A549 (cell line): ENCODE measurements at regions not wholly inside any gene's neighbourhood (a gene's known extent, or its start where the extent isn't known, plus 50 kb on each side); places are given as distances from the start of the nearest gene placed in this dataset.
"Not testable (repeated sequence)": the region's sequence is repeated elsewhere in the genome, so short reads cannot be mapped to it uniquely, and the experiment has no call there.

Source experiments
- CBX2 ChIP-seq: fragments of 200-600 bp; sonication (generic); IDR thresholded peaks from 2 replicates; pipeline ENCODE4 v1.6.1; 2016; ENCODE audit warnings: low read depth, mild to moderate bottlenecking, borderline replicate concordance
- CEBPB ChIP-seq, 2 experiments: fragments of >200 bp in 1 of 2; sonication (Bioruptor Twin) in 1 of 2; formaldehyde crosslinking in 1 of 2; IDR thresholded peaks; 2 replicates each; pipeline ENCODE4 v1.6.1; 2012 to 2016
- CHD2 ChIP-seq: fragments of 150-350 bp; IDR thresholded peaks from 2 replicates; pipeline ENCODE4 v1.6.1; 2014; ENCODE audit warnings: low read length; ENCODE audit not compliant: partially characterized antibody
- CHD4 ChIP-seq: fragments of 200-600 bp; sonication (generic); IDR thresholded peaks from 2 replicates; pipeline ENCODE4 v1.6.1; 2016; ENCODE audit warnings: antibody characterized with exemption, mild to moderate bottlenecking, borderline replicate concordance
- ESRRA ChIP-seq: fragments of 150-350 bp; IDR thresholded peaks from 2 replicates; pipeline ENCODE4 v1.6.1; 2014; ENCODE audit warnings: mild to moderate bottlenecking, low read length, borderline replicate concordance
- MYC ChIP-seq: IDR thresholded peaks from 2 replicates; pipeline ENCODE4 v1.6.1; 2012; ENCODE audit warnings: mild to moderate bottlenecking, inconsistent platforms, low read length, improper control_type of control experiment, borderline replicate concordance
- POLR2A ChIP-seq: IDR thresholded peaks from 2 replicates; pipeline ENCODE4 v1.6.1; 2012; ENCODE audit warnings: mild to moderate bottlenecking, low read length
- RAD21 ChIP-seq, 2 experiments: fragments of >200 bp in 1 of 2; sonication (Bioruptor Twin) in 1 of 2; formaldehyde crosslinking in 1 of 2; IDR thresholded peaks in 1 of 2; conservative IDR thresholded peaks in 1 of 2; 2 replicates in 1 of 2; 3 replicates in 1 of 2; pipeline ENCODE4 v1.6.1; 2012 to 2018; ENCODE audit warnings: inconsistent platforms in 1 of 2
- SREBF2 ChIP-seq: fragments of 450-650 bp; IDR thresholded peaks from 2 replicates; pipeline ENCODE4 v1.6.1; 2014; ENCODE audit warnings: mild to moderate bottlenecking, moderate library complexity
- TF ChIP-seq, protein P1 (sequence below): fragments of 200-600 bp; sonication (generic); IDR thresholded peaks from 2 replicates; pipeline ENCODE4 v1.6.1; 2016; ENCODE audit warnings: antibody characterized with exemption, mild to moderate bottlenecking, moderate library complexity
- TF ChIP-seq, protein P2 (sequence below): fragments of >200 bp; sonication (Bioruptor Twin); formaldehyde crosslinking; IDR thresholded peaks from 3 replicates; pipeline ENCODE4 v1.5.1; 2016
- TF ChIP-seq, protein P3 (sequence below): fragments of >200 bp; sonication (Bioruptor Twin); formaldehyde crosslinking; IDR thresholded peaks from 3 replicates; pipeline ENCODE4 v1.6.1; 2016
- TF ChIP-seq, protein P4 (sequence below): fragments of 450-650 bp; IDR thresholded peaks from 2 replicates; pipeline ENCODE4 v1.6.1; 2014; ENCODE audit warnings: antibody characterized with exemption
- TF ChIP-seq, protein P5 (sequence below): fragments of 150-350 bp; IDR thresholded peaks from 2 replicates; pipeline ENCODE4 v1.6.1; 2014; ENCODE audit warnings: low read depth, mild to moderate bottlenecking, low read length

DNA sequence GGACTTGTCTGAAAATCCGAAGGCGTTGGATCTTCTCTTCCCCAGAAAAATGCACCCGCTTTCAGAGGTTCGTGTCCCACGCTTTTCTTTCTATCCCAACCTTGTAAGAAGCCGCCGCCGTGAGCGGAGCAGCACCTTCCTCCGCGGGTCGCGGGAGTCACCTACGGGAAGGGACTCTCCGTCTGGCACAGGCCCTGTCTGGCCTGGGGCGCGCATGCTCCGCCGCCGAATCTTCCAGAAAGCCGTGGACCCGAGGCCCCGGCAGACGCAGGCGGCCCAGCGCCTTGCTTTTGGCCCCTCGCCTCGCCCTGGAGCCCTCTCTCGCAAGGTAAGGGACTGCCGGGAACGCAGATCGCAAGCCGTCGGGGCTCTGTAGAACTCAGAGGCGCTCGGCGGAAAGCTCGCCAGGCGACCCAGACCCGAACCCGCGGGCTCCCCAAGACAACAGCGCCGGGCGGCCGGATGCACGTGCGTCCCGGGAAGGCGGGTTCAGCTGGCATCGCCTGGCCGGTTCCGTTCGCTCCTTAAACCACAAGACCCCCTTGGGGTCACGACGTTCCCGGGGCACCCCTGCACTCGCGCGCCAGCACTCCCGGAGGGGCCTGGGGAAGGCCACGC, 4055.2 kb upstream of the TPTE start:
- TF ChIP-seq, protein P1, sequence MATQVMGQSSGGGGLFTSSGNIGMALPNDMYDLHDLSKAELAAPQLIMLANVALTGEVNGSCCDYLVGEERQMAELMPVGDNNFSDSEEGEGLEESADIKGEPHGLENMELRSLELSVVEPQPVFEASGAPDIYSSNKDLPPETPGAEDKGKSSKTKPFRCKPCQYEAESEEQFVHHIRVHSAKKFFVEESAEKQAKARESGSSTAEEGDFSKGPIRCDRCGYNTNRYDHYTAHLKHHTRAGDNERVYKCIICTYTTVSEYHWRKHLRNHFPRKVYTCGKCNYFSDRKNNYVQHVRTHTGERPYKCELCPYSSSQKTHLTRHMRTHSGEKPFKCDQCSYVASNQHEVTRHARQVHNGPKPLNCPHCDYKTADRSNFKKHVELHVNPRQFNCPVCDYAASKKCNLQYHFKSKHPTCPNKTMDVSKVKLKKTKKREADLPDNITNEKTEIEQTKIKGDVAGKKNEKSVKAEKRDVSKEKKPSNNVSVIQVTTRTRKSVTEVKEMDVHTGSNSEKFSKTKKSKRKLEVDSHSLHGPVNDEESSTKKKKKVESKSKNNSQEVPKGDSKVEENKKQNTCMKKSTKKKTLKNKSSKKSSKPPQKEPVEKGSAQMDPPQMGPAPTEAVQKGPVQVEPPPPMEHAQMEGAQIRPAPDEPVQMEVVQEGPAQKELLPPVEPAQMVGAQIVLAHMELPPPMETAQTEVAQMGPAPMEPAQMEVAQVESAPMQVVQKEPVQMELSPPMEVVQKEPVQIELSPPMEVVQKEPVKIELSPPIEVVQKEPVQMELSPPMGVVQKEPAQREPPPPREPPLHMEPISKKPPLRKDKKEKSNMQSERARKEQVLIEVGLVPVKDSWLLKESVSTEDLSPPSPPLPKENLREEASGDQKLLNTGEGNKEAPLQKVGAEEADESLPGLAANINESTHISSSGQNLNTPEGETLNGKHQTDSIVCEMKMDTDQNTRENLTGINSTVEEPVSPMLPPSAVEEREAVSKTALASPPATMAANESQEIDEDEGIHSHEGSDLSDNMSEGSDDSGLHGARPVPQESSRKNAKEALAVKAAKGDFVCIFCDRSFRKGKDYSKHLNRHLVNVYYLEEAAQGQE: not testable (repeated sequence)
- TF ChIP-seq, protein P2, sequence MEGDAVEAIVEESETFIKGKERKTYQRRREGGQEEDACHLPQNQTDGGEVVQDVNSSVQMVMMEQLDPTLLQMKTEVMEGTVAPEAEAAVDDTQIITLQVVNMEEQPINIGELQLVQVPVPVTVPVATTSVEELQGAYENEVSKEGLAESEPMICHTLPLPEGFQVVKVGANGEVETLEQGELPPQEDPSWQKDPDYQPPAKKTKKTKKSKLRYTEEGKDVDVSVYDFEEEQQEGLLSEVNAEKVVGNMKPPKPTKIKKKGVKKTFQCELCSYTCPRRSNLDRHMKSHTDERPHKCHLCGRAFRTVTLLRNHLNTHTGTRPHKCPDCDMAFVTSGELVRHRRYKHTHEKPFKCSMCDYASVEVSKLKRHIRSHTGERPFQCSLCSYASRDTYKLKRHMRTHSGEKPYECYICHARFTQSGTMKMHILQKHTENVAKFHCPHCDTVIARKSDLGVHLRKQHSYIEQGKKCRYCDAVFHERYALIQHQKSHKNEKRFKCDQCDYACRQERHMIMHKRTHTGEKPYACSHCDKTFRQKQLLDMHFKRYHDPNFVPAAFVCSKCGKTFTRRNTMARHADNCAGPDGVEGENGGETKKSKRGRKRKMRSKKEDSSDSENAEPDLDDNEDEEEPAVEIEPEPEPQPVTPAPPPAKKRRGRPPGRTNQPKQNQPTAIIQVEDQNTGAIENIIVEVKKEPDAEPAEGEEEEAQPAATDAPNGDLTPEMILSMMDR: not testable (repeated sequence)
- not testable (repeated sequence) for TF ChIP-seq CBX2; SREBF2; MYC; CEBPB (IDR thresholded peaks at IDR 0.05); CHD2; CHD4; RAD21 (conservative IDR thresholded peaks at IDR 0.05 in 1 of 2, IDR thresholded peaks at IDR 0.05 in 1 of 2); ESRRA; POLR2A
- TF ChIP-seq, protein P3, sequence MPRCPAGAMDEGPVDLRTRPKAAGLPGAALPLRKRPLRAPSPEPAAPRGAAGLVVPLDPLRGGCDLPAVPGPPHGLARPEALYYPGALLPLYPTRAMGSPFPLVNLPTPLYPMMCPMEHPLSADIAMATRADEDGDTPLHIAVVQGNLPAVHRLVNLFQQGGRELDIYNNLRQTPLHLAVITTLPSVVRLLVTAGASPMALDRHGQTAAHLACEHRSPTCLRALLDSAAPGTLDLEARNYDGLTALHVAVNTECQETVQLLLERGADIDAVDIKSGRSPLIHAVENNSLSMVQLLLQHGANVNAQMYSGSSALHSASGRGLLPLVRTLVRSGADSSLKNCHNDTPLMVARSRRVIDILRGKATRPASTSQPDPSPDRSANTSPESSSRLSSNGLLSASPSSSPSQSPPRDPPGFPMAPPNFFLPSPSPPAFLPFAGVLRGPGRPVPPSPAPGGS: not testable (repeated sequence)
- TF ChIP-seq, protein P4, sequence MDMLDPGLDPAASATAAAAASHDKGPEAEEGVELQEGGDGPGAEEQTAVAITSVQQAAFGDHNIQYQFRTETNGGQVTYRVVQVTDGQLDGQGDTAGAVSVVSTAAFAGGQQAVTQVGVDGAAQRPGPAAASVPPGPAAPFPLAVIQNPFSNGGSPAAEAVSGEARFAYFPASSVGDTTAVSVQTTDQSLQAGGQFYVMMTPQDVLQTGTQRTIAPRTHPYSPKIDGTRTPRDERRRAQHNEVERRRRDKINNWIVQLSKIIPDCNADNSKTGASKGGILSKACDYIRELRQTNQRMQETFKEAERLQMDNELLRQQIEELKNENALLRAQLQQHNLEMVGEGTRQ: not testable (repeated sequence)
- TF ChIP-seq, protein P5, sequence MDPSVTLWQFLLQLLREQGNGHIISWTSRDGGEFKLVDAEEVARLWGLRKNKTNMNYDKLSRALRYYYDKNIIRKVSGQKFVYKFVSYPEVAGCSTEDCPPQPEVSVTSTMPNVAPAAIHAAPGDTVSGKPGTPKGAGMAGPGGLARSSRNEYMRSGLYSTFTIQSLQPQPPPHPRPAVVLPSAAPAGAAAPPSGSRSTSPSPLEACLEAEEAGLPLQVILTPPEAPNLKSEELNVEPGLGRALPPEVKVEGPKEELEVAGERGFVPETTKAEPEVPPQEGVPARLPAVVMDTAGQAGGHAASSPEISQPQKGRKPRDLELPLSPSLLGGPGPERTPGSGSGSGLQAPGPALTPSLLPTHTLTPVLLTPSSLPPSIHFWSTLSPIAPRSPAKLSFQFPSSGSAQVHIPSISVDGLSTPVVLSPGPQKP: not testable (repeated sequence)
